AG04450 (cell line): ENCODE measurements at regions not wholly inside any gene's neighbourhood (a gene's known extent, or its start where the extent isn't known, plus 50 kb on each side); places are given as distances from the start of the nearest gene placed in this dataset.

Experiments
- CTCF ChIA-PET: fragments of 300-600, 350-600 bp; formaldehyde crosslinking; extraction: SDS; loops from one replicate; lab custom pipeline; 2022; ENCODE audit warnings: antibody characterized with exemption, inconsistent platforms; lab: Charles Lee
- POLR2A ChIA-PET: fragments of 350-600 bp; formaldehyde crosslinking; extraction: SDS; loops from one replicate; lab custom pipeline; 2021; ENCODE audit warnings: antibody characterized with exemption, inconsistent platforms; lab: Yijun Ruan, JAX
- DNase-seq: peaks from one replicate; pipeline ENCODE4 v3.0.0-alpha.2; 2011; ENCODE audit warnings: low read depth, low spot score
- H3K27ac ChIP-seq: one replicate; pipeline ENCODE4 v1.5.1; 2012; ENCODE audit warnings: low read depth, low read length, control low read depth
- H3K27me3 ChIP-seq: one replicate; pipeline ENCODE4 v1.6.0; 2012; ENCODE audit warnings: low read length; ENCODE audit not compliant: control insufficient read depth, insufficient read depth
- H3K4me3 ChIP-seq: 2 replicates; pipeline ENCODE4 v1.5.1; 2011; ENCODE audit warnings: mild to moderate bottlenecking, low read depth, low read length, control low read depth
- H3K9me3 ChIP-seq: 2 replicates; pipeline ENCODE4 v1.5.1; 2012; ENCODE audit warnings: low read length; ENCODE audit not compliant: control insufficient read depth, insufficient read depth
- CTCF ChIP-seq: IDR thresholded peaks from 2 replicates; pipeline ENCODE4 v1.5.1; 2011; ENCODE audit warnings: low read depth, low read length, control low read depth, inconsistent platforms

DNA sequence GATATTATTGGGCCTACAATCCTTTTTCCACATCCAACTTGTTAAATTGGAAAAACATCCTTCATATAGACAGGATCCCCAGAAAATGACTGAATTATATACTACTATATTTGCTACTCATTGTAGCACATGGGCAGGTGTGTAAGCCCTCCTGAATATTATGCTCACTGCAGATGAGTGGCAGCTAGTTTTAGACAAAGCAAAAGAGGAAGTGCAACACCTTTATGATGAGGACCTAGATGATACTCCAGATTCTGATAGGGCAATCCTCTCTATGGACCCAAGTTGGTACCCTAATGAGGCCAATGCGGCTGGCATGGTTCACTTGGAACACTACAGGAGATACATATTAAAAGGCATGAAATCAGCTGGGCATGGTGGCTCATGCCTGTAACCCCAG is 119.1 kb upstream of the PLCL2 start:
- TF ChIP-seq CTCF = no peak
- Histone ChIP-seq H3K27me3 (peaks cover 4% of the 10 kb centered on the region), H3K9me3 (no peaks in the 10 kb centered on the region), H3K27ac (no peak overlapping the region), H3K4me3 (no peak overlapping the region)
- ChIA-PET CTCF (interaction anchor here (0.5 kb wide), 1 partner anchor 219 kb away, joined by 3 read pairs; no protein-coding TSS in a partner anchor), POLR2A (no interaction called here)
- DNase-seq = no peak

DNA sequence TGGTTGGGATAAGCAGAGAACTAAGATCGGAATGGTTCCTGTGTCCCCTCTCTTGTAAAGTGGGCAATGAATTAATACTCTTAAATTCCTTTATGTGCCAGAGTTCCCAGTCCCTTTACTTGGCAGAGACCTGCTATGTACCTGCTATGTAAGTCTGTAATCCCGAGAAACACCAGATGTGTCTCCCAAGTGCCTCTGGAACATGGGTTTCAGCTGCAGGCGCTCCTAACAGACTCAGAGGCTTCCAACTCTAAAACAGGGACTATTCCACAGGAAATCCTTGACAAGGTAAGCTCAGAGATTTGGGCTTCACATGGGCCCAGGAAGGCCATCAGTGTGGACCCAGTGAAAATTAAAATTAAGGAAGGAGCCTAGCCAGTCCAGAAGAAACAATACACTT is 117.7 kb upstream of the PLCL2 start:
- Histone ChIP-seq H3K4me3 (no peak overlapping the region), H3K27ac (no peak overlapping the region), H3K27me3 (peaks cover 4% of the 10 kb centered on the region), H3K9me3 (no peaks in the 10 kb centered on the region)
- POLR2A ChIA-PET = no interaction called here
- CTCF ChIA-PET = no interaction called here
- DNase-seq = no peak
- no peak for TF ChIP-seq CTCF

DNA sequence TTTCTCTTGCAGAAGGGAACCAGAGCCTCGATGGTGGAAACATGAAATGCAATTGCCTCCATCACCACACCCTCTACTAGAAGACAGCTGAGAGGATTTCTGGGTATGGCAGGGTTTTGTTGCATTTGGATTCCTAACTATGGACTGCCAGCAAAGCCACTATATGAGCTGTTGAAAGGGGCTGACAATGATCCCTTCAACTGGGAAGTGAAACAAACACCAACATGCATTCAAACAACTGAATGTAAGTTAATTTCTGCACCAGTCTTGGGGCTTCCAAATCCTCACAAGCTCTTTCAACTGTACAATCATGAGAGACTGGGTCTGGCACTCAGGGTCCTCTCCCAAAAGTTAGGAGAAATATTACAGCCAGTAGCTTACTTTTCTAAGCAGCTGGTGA is 116.7 kb upstream of the PLCL2 start:
- Histone ChIP-seq H3K4me3 (no peak overlapping the region), H3K27ac (no peak overlapping the region), H3K9me3 (no peaks in the 10 kb centered on the region), H3K27me3 (peaks cover 4% of the 10 kb centered on the region)
- ChIA-PET CTCF (no interaction called here), POLR2A (interaction anchor here (0.5 kb wide), 1 partner anchor 41 kb away, joined by 7 read pairs; no protein-coding TSS in a partner anchor)
- TF ChIP-seq CTCF = no peak
- no peak for DNase-seq

DNA sequence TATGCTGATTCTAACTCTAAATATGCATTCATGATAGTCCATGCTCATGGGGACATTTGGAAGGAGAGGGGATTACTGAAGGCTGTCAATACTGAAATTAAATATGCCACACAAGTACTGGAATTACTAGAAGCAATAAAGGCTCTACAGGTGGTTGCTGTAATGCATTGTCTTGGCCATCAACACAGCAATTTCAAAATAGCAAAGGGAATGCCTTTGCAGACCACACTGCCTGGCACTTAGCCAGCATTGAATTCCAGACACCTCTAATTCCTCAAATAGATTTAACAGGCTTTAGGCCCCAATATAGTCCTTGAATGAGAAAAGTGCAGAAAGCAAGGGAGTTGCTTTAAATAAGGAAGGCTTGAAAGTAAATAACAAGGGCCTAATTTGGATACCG is 115.8 kb upstream of the PLCL2 start:
- peaks cover 4% of the 10 kb centered on the region for H3K27me3 ChIP-seq
- no peak for DNase-seq
- no peak for TF ChIP-seq CTCF
- H3K4me3 ChIP-seq = no peak overlapping the region
- no peaks in the 10 kb centered on the region for H3K9me3 ChIP-seq
- POLR2A ChIA-PET = no interaction called here
- CTCF ChIA-PET = no interaction called here
- H3K27ac ChIP-seq = no peak overlapping the region

- POLR2A ChIA-PET = no interaction called here
- TF ChIP-seq CTCF = no peak
- CTCF ChIA-PET = no interaction called here
- Histone ChIP-seq H3K27me3 (peaks cover 4% of the 10 kb centered on the region), H3K4me3 (no peak overlapping the region), H3K27ac (no peak overlapping the region), H3K9me3 (no peaks in the 10 kb centered on the region)
- no peak for DNase-seq
Observed at GRCh38 chr3:16769525-16769924, 115.2 kb upstream of the PLCL2 start.
